PC-3 (cell line): ENCODE measurements at regions not wholly inside any gene's neighbourhood (a gene's known extent, or its start where the extent isn't known, plus 50 kb on each side); places are given as distances from the start of the nearest gene placed in this dataset.

ENCODE experiments used
- ATAC-seq: fragments of 200-7000 bp; cut with Tn5 transposase; 2 replicates; pipeline ENCODE4 v1.9.1; 2020; ENCODE audit warnings: mild to moderate bottlenecking, moderate library complexity
- BruUV-seq: library from RNA; stranded (reverse); fragments of 400-500 nt; replicated peaks from 2 replicates; lab custom pipeline; 2021; lab: Mats Ljungman, UMichigan
- CTCF ChIA-PET: fragments of 300-600 bp; sonication (Branson Sonifier 250); formaldehyde crosslinking; loops from one replicate; lab custom pipeline; 2022; ENCODE audit warnings: antibody characterized with exemption; lab: Charles Lee
- POLR2A ChIA-PET: fragments of 300-600 bp; sonication (Branson Sonifier 250); formaldehyde crosslinking; loops from one replicate; lab custom pipeline; 2022; ENCODE audit warnings: antibody characterized with exemption; ENCODE audit not compliant: unreplicated experiment; lab: Charles Lee
- DNase-seq: peaks from one replicate; pipeline ENCODE4 v3.0.0-alpha.2; 2015
- H2AFZ ChIP-seq: fragments of 300-600 bp; sonication (generic); 2 replicates; pipeline ENCODE4 v1.6.0; 2016; ENCODE audit warnings: antibody characterized with exemption, low read length
- H3F3A ChIP-seq: fragments of 300-600 bp; sonication (generic); one replicate; pipeline ENCODE4 v1.6.0; 2017; ENCODE audit warnings: antibody characterized with exemption, low read length, control low read depth, mild to moderate bottlenecking; ENCODE audit not compliant: unreplicated experiment
- H3K27ac ChIP-seq: fragments of 300-600 bp; sonication (generic); 2 replicates; pipeline ENCODE4 v1.5.1; 2016; ENCODE audit warnings: mild to moderate bottlenecking, low read length
- H3K27me3 ChIP-seq: fragments of 300-600 bp; sonication (generic); 2 replicates; pipeline ENCODE4 v1.6.1; 2016; ENCODE audit warnings: low read length, mixed read lengths
- H3K36me3 ChIP-seq: fragments of 300-600 bp; sonication (generic); 2 replicates; pipeline ENCODE4 v1.6.1; 2016; ENCODE audit warnings: low read depth, mixed run types, low read length, mixed read lengths
- H3K4me1 ChIP-seq: fragments of 300-600 bp; sonication (generic); 2 replicates; pipeline ENCODE4 v1.5.1; 2016; ENCODE audit warnings: low read length; ENCODE audit not compliant: insufficient read depth
- H3K4me2 ChIP-seq: fragments of 300-600 bp; sonication (generic); 2 replicates; pipeline ENCODE4 v1.6.0; 2016; ENCODE audit warnings: low read length
- H3K4me3 ChIP-seq: fragments of 300-600 bp; sonication (generic); 2 replicates; pipeline ENCODE4 v1.5.1; 2016; ENCODE audit warnings: mild to moderate bottlenecking, low read length, mixed read lengths
- H3K79me2 ChIP-seq: fragments of 300-600 bp; sonication (generic); 2 replicates; pipeline ENCODE4 v1.6.1; 2017; ENCODE audit warnings: low read length, mixed read lengths
- H3K9ac ChIP-seq: fragments of 300-600 bp; sonication (generic); 2 replicates; pipeline ENCODE4 v1.6.0; 2016; ENCODE audit warnings: mild to moderate bottlenecking, low read length
- H3K9me2 ChIP-seq: fragments of 300-600 bp; sonication (generic); replicated peaks from 2 replicates; pipeline ENCODE4 v1.6.1; 2016; ENCODE audit warnings: mixed run types, low read length, mixed read lengths
- H3K9me3 ChIP-seq: fragments of 300-600 bp; sonication (generic); 2 replicates; pipeline ENCODE4 v1.6.1; 2016; ENCODE audit warnings: low read length, mixed read lengths
- H4K20me1 ChIP-seq: fragments of 300-600 bp; sonication (generic); 2 replicates; pipeline ENCODE4 v1.6.1; 2016; ENCODE audit warnings: low read length, mixed read lengths
- EZH2 ChIP-seq: fragments of 300-600 bp; sonication (generic); IDR thresholded peaks from one replicate; pipeline ENCODE4 v1.6.1; 2017; ENCODE audit warnings: antibody characterized with exemption, mild to moderate bottlenecking, low read length; ENCODE audit not compliant: unreplicated experiment
- EZH2phosphoT487 ChIP-seq: fragments of 300-600 bp; sonication (generic); IDR thresholded peaks from 2 replicates; pipeline ENCODE4 v1.6.1; 2018; ENCODE audit warnings: mild to moderate bottlenecking, antibody characterized with exemption, low read length, borderline replicate concordance
- intact Hi-C: fragments of 100-400 bp; cut with micrococcal nuclease; formaldehyde crosslinking; loops from 2 replicates; pipeline ENCODE4 v1.9.0; 2023
- TF ChIP-seq, protein P1 (sequence below): fragments of 300-600 bp; sonication (generic); conservative IDR thresholded peaks from 2 replicates; pipeline ENCODE4 v1.5.1; 2017; ENCODE audit warnings: antibody characterized with exemption, low read depth, mild to moderate bottlenecking, low read length

DNA sequence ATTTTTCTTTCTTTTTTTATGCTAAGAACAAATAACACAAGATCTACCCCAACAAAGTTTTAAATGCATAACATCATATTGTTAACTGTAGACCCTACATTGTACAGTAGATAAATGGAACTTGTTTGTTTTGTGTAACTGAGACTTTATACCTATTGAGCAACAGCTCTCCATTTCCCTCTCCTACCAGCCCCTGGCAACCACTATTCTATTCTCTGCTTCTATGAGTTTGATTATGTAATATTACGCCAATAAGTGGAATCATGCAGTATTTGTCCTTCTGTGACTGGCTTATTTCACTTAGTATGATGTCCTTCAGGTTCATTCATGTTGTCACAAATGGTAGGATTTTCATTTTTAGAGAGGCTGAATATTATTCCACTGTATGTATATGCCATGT is 308.2 kb upstream of the PRR16 start:
- Histone ChIP-seq H2AFZ (no peak overlapping the region), H3K79me2 (no peaks in the 10 kb centered on the region), H3K4me3 (no peak overlapping the region), H3K4me1 (peaks cover 31% of the 10 kb centered on the region), H3F3A (peaks cover 4% of the 10 kb centered on the region), H3K36me3 (no peaks in the 10 kb centered on the region), H3K9ac (no peak overlapping the region), H3K27ac (no peak overlapping the region), H3K9me3 (no peaks in the 10 kb centered on the region), H3K9me2 (no peaks in the 10 kb centered on the region), H3K27me3 (no peaks in the 10 kb centered on the region), H3K4me2 (no peak overlapping the region), H4K20me1 (no peaks in the 10 kb centered on the region)
- intact Hi-C loops, result loop anchor here (10.0 kb wide), 1 partner anchor 211 kb away; no protein-coding TSS in a partner anchor
- POLR2A ChIA-PET, result no interaction called here
- DNase-seq (no peak), ATAC-seq (no peak)
- TF ChIP-seq EZH2phosphoT487 (no peak), EZH2 (no peak)
- TF ChIP-seq, protein P1, sequence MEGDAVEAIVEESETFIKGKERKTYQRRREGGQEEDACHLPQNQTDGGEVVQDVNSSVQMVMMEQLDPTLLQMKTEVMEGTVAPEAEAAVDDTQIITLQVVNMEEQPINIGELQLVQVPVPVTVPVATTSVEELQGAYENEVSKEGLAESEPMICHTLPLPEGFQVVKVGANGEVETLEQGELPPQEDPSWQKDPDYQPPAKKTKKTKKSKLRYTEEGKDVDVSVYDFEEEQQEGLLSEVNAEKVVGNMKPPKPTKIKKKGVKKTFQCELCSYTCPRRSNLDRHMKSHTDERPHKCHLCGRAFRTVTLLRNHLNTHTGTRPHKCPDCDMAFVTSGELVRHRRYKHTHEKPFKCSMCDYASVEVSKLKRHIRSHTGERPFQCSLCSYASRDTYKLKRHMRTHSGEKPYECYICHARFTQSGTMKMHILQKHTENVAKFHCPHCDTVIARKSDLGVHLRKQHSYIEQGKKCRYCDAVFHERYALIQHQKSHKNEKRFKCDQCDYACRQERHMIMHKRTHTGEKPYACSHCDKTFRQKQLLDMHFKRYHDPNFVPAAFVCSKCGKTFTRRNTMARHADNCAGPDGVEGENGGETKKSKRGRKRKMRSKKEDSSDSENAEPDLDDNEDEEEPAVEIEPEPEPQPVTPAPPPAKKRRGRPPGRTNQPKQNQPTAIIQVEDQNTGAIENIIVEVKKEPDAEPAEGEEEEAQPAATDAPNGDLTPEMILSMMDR, result no peak
- BruUV-seq, result no TSS peak
- CTCF ChIA-PET, result no interaction called here

DNA sequence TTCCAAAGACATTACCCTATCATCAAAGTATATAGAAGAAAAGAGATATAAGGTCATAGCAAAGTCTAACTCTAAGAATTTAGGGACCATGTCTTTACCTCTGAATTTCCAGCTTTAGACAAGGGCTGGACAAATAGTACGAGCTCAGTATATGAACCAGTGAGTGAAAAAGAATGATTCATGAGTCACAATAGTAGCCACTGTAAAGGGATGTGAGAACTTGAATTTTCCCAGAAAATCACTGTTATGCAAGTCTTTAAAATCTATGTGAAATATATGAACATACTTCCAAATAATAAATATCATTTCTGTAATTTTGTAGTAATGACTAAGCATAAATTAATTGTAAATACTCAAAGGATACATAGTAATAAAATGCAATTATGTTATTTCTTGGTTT is 305.9 kb upstream of the PRR16 start:
- H3K79me2 ChIP-seq, result no peaks in the 10 kb centered on the region
- H4K20me1 ChIP-seq, result no peaks in the 10 kb centered on the region
- no peak overlapping the region for H3K9ac ChIP-seq
- no peaks in the 10 kb centered on the region for H3K9me2 ChIP-seq
- no peak overlapping the region for H3K4me3 ChIP-seq
- intact Hi-C loops, result loop anchor here (10.0 kb wide), 1 partner anchor 213 kb away; no protein-coding TSS in a partner anchor
- DNase-seq, result no peak
- H3F3A ChIP-seq, result peaks cover 4% of the 10 kb centered on the region
- CTCF ChIA-PET, result no interaction called here
- BruUV-seq, result no TSS peak
- POLR2A ChIA-PET, result no interaction called here
- no peak for TF ChIP-seq EZH2phosphoT487
- TF ChIP-seq, protein P1, result no peak
- TF ChIP-seq EZH2, result no peak
- H3K9me3 ChIP-seq, result no peaks in the 10 kb centered on the region
- no peak overlapping the region for H3K27ac ChIP-seq
- no peaks in the 10 kb centered on the region for H3K27me3 ChIP-seq
- peaks cover 11% of the 10 kb centered on the region for H3K4me1 ChIP-seq
- ATAC-seq, result no peak
- no peaks in the 10 kb centered on the region for H3K36me3 ChIP-seq
- no peak overlapping the region for H2AFZ ChIP-seq
- no peak overlapping the region for H3K4me2 ChIP-seq

DNA sequence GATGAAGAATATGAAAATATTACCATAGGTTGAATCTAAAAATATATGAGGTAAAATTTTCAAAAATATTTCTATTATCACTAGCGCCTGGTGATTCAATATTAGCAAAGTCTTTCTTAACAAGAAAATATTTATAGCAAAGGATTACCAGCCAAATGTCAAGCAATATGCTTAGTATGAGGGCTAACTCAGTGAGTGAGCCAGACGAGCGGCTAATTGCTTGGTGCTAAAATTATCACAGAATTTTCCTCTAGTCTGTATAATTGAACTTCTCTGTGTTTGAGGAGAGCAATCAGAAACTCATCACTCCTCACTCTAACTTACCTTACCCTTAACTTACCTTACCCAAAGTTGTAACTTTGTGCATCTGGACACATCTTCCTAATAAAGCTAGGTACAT is 304.9 kb upstream of the PRR16 start:
- CTCF ChIA-PET, result no interaction called here

More for the DNA sequence above, 304.9 kb upstream of the PRR16 start:
- H3K27me3 ChIP-seq, result no peaks in the 10 kb centered on the region
- H3K9me2 ChIP-seq, result no peaks in the 10 kb centered on the region
- TF ChIP-seq EZH2phosphoT487 (no peak), EZH2 (no peak)
- TF ChIP-seq, protein P1, result no peak
- BruUV-seq, result no TSS peak
- 0 out of 2 replicates have a peak overlapping the region, but pooled peaks have one; percentile 39 for H3K9ac ChIP-seq
- H3K4me3 ChIP-seq, result no peak overlapping the region
- H3K27ac ChIP-seq, result peak overlapping the region; percentile 87
- intact Hi-C loops, result loop anchor here (10.0 kb wide), 1 partner anchor 214 kb away; no protein-coding TSS in a partner anchor
- peak overlapping the region; percentile 66; the same call in 1 of the 2 replicates for H3K4me2 ChIP-seq
- no peaks in the 10 kb centered on the region for H3K79me2 ChIP-seq
- ATAC-seq (no peak), DNase-seq (no peak)
- no peaks in the 10 kb centered on the region for H4K20me1 ChIP-seq
- peaks cover 4% of the 10 kb centered on the region for H3F3A ChIP-seq
- H2AFZ ChIP-seq, result no peak overlapping the region
- peaks cover 11% of the 10 kb centered on the region for H3K4me1 ChIP-seq
- no peaks in the 10 kb centered on the region for H3K9me3 ChIP-seq
- POLR2A ChIA-PET, result no interaction called here
- H3K36me3 ChIP-seq, result no peaks in the 10 kb centered on the region
